DND-41 (cell line): ENCODE measurements at regions not wholly inside any gene's neighbourhood (a gene's known extent, or its start where the extent isn't known, plus 50 kb on each side); places are given as distances from the start of the nearest gene placed in this dataset.

ENCODE experiments used
- ATAC-seq: fragments of 200-7000 bp; cut with Tn5 transposase; 3 replicates; pipeline ENCODE4 v1.9.1; 2021; ENCODE audit warnings: low read depth; ENCODE audit not compliant: insufficient read depth
- DNase-seq: peaks from one replicate; pipeline ENCODE4 v3.0.0-alpha.2; 2020
- H2AFZ ChIP-seq: 2 replicates; pipeline ENCODE4 v1.6.0; 2012; ENCODE audit warnings: low read depth, low read length
- H3K27ac ChIP-seq: 2 replicates; pipeline ENCODE4 v1.5.1; 2012; ENCODE audit warnings: low read length, inconsistent platforms
- H3K27me3 ChIP-seq: fragments of 200-600 bp; sonication (generic); 2 replicates; pipeline ENCODE4 v1.6.0; 2012; ENCODE audit warnings: low read length, mild to moderate bottlenecking, inconsistent platforms; ENCODE audit not compliant: insufficient read depth, poor library complexity
- H3K36me3 ChIP-seq: 2 replicates; pipeline ENCODE4 v1.5.1; 2012; ENCODE audit warnings: low read length, inconsistent platforms; ENCODE audit not compliant: insufficient read depth
- H3K4me1 ChIP-seq: 2 replicates; pipeline ENCODE4 v1.5.1; 2012; ENCODE audit warnings: mild to moderate bottlenecking, low read length; ENCODE audit not compliant: insufficient read depth
- H3K4me2 ChIP-seq: 2 replicates; pipeline ENCODE4 v1.6.0; 2012; ENCODE audit warnings: mild to moderate bottlenecking, moderate library complexity, low read length, inconsistent platforms; ENCODE audit not compliant: insufficient read depth
- H3K4me3 ChIP-seq, 2 experiments: fragments of 200-600 bp in 1 of 2; shearing (Covaris generic) in 1 of 2; 2 replicates each; pipeline ENCODE4 v1.5.1; 2012 to 2016; ENCODE audit warnings: inconsistent platforms in 2 of 2, low read length in 2 of 2, mild to moderate bottlenecking in 2 of 2, low read depth in 1 of 2, moderate library complexity in 1 of 2
- H3K79me2 ChIP-seq: 2 replicates; pipeline ENCODE4 v1.6.0; 2012; ENCODE audit warnings: low read length, inconsistent platforms; ENCODE audit not compliant: insufficient read depth
- H3K9ac ChIP-seq: 2 replicates; pipeline ENCODE4 v1.6.0; 2012; ENCODE audit warnings: low read depth, mild to moderate bottlenecking, inconsistent platforms, low read length, moderate library complexity
- H3K9me3 ChIP-seq: 2 replicates; pipeline ENCODE4 v1.5.1; 2012; ENCODE audit warnings: low read length, moderate library complexity, mild to moderate bottlenecking, inconsistent platforms; ENCODE audit not compliant: insufficient read depth, severe bottlenecking
- H4K20me1 ChIP-seq: 2 replicates; pipeline ENCODE4 v1.6.0; 2012; ENCODE audit warnings: low read length; ENCODE audit not compliant: insufficient read depth
- EZH2 ChIP-seq: IDR thresholded peaks from 3 replicates; pipeline ENCODE4 v1.6.1; 2012; ENCODE audit warnings: borderline replicate concordance, low read depth, mild to moderate bottlenecking, moderate library complexity, low read length, inconsistent platforms; ENCODE audit not compliant: severe bottlenecking
- TF ChIP-seq, protein P1 (sequence below): IDR thresholded peaks from 2 replicates; pipeline ENCODE4 v1.5.1; 2012; ENCODE audit warnings: borderline replicate concordance, low read length, moderate library complexity, mild to moderate bottlenecking; ENCODE audit not compliant: poor library complexity, severe bottlenecking; ENCODE audit errors: extremely low read depth

DNA sequence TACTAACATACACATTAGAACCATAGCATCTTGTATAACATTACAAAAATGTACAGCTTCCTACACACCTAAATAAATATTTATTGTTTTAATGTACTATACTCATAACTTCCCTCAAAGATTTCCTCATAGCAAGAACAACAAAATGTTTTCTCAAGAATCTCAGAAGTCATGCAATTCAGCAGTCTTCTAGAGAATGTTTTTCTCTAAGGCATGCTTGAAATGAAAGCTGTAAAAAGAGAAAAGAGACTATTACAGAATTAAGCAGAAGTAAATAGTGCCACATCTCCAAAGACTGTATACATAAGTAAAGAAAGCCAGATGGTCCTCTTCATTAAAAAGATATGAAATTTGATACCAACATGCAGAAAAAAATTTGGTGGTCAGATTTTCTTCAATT lies 672.2 kb downstream of the EPM2A start:
- TF ChIP-seq, protein P1, sequence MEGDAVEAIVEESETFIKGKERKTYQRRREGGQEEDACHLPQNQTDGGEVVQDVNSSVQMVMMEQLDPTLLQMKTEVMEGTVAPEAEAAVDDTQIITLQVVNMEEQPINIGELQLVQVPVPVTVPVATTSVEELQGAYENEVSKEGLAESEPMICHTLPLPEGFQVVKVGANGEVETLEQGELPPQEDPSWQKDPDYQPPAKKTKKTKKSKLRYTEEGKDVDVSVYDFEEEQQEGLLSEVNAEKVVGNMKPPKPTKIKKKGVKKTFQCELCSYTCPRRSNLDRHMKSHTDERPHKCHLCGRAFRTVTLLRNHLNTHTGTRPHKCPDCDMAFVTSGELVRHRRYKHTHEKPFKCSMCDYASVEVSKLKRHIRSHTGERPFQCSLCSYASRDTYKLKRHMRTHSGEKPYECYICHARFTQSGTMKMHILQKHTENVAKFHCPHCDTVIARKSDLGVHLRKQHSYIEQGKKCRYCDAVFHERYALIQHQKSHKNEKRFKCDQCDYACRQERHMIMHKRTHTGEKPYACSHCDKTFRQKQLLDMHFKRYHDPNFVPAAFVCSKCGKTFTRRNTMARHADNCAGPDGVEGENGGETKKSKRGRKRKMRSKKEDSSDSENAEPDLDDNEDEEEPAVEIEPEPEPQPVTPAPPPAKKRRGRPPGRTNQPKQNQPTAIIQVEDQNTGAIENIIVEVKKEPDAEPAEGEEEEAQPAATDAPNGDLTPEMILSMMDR, result no peak
- no peak for TF ChIP-seq EZH2

DNA sequence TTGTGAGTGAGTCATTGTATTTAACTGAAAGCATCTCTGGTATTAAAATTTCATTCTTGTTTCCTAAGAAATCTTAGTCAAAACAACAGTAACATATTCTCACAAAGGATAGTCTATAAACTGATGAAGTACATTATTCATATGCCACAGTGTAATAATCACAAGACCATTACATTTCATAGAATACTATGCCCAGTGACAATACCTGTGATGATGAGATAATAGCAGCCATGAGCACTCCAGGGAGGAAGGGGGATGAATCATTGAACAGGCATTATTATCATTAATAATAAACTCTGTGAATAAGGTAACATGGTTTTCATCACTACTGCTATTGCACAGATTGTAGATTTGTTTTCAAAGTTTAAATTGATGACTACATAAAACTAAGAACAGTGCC lies 667.9 kb downstream of the EPM2A start:
- DNase-seq (no peak), ATAC-seq (no peak)
- Histone ChIP-seq H3K27me3 (no peaks in the 10 kb centered on the region), H3K79me2 (no peaks in the 10 kb centered on the region), H3K4me3 (no peak overlapping the region), H4K20me1 (no peaks in the 10 kb centered on the region), H3K9ac (no peak overlapping the region), H3K27ac (no peak overlapping the region), H3K36me3 (no peaks in the 10 kb centered on the region), H3K4me2 (no peak overlapping the region), H2AFZ (no peak overlapping the region), H3K4me1 (no peaks in the 10 kb centered on the region), H3K9me3 (peaks cover 2% of the 10 kb centered on the region)
- TF ChIP-seq, protein P1, result no peak
- no peak for TF ChIP-seq EZH2

More for the DNA sequence above, 672.2 kb downstream of the EPM2A start:
- Histone ChIP-seq H3K9me3 (no peaks in the 10 kb centered on the region), H3K4me3 (no peak overlapping the region), H3K27ac (no peak overlapping the region), H3K4me1 (no peaks in the 10 kb centered on the region), H4K20me1 (no peaks in the 10 kb centered on the region), H3K79me2 (no peaks in the 10 kb centered on the region), H3K9ac (no peak overlapping the region), H2AFZ (no peak overlapping the region), H3K36me3 (no peaks in the 10 kb centered on the region), H3K4me2 (no peak overlapping the region), H3K27me3 (no peaks in the 10 kb centered on the region)
- ATAC-seq (no peak), DNase-seq (no peak)

DNA sequence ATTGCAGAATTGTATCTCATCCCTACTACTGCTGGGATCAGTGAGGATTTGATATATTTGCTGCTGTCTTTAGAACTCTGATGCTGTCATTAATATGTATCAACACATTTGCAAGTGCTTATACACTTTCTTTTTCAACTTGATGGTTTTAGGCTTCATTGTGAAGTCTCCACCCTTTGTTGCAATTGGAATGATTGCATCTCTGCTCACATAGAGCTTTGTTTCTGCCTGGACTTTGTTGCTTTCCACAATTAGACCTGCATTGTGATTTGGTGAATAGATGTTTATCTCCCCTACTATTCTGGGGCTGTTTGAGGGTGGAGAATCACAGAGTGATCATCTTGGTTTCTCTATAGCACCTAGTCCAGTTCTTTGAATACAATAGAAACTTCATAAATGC lies 666.7 kb downstream of the EPM2A start:
- no peak for DNase-seq
- Histone ChIP-seq H3K27ac (no peak overlapping the region), H3K36me3 (no peaks in the 10 kb centered on the region), H3K4me1 (no peaks in the 10 kb centered on the region), H3K4me3 (no peak overlapping the region), H3K9me3 (peaks cover 2% of the 10 kb centered on the region), H2AFZ (no peak overlapping the region), H3K4me2 (no peak overlapping the region), H3K27me3 (no peaks in the 10 kb centered on the region), H3K79me2 (no peaks in the 10 kb centered on the region), H3K9ac (no peak overlapping the region), H4K20me1 (no peaks in the 10 kb centered on the region)
- no peak for TF ChIP-seq EZH2
- TF ChIP-seq, protein P1, result no peak
- no peak for ATAC-seq

DNA sequence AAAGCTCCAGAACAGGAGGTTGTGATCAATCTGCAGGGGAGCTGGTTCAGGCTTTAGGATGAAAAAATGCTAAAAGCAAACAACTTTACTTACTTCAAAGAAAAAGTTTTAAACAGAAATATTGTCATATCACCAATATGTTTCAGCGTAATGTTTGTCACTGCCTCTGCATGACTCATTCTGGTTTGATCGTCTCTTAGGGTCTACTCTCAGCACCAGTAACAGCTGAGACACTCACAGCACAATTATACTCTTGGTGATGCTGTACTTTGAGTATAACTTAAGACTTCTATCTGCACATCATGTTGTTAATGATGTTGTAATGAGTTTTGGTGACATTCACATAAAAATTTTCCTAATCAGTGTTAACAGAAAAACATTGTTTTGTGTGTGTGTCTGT lies 665.4 kb downstream of the EPM2A start:
- no peaks in the 10 kb centered on the region for H4K20me1 ChIP-seq
- H3K27ac ChIP-seq, result no peak overlapping the region
- H3K9me3 ChIP-seq, result peaks cover 2% of the 10 kb centered on the region
- no peak overlapping the region for H3K4me2 ChIP-seq
- DNase-seq (no peak), ATAC-seq (no peak)
- no peaks in the 10 kb centered on the region for H3K79me2 ChIP-seq
- no peaks in the 10 kb centered on the region for H3K36me3 ChIP-seq
- H3K4me1 ChIP-seq, result no peaks in the 10 kb centered on the region
- no peak overlapping the region for H2AFZ ChIP-seq
- H3K4me3 ChIP-seq, result no peak overlapping the region
- H3K27me3 ChIP-seq, result no peaks in the 10 kb centered on the region
- H3K9ac ChIP-seq, result no peak overlapping the region
- TF ChIP-seq EZH2, result no peak
- TF ChIP-seq, protein P1, result no peak
